ENCODE measurements at regions not wholly inside any gene's neighbourhood (a gene's known extent, or its start where the extent isn't known, plus 50 kb on each side); places are given as distances from the start of the nearest gene placed in this dataset.

GRCh38 chr5:116703328-116703727 lies 128.7 kb upstream of the SEMA6A start:
- Mint-ChIP-seq H3K9me3 (no peaks in the 10 kb centered on the region), H3K4me1 (ENCODE audit: low read depth in 2 of 2) (no peaks in the 10 kb centered on the region), H3K36me3 (ENCODE audit: insufficient read depth) (no peaks in the 10 kb centered on the region), H3K27ac (no peak overlapping the region), H3K27me3 (no peaks in the 10 kb centered on the region), H3K4me3 (no peak overlapping the region)
- ATAC-seq (replicated peaks) (no peak), DNase-seq (no peak)

- DNase-seq (no peak), ATAC-seq (replicated peaks) (no peak)
- no peaks in the 10 kb centered on the region for H3K4me1 Mint-ChIP-seq (ENCODE audit: low read depth in 2 of 2)
- H3K36me3 Mint-ChIP-seq (ENCODE audit: insufficient read depth) = no peaks in the 10 kb centered on the region
- no peaks in the 10 kb centered on the region for H3K9me3 Mint-ChIP-seq
- H3K27ac Mint-ChIP-seq = no peak overlapping the region
- no peak overlapping the region for H3K4me3 Mint-ChIP-seq
- no peaks in the 10 kb centered on the region for H3K27me3 Mint-ChIP-seq
Measured at GRCh38 chr5:116702776-116703175, 128.2 kb upstream of the SEMA6A start.

GRCh38 chr5:116699332-116699731 lies 124.7 kb upstream of the SEMA6A start:
- ATAC-seq (replicated peaks) = no peak
- Mint-ChIP-seq H3K27me3 (no peaks in the 10 kb centered on the region), H3K36me3 (ENCODE audit: insufficient read depth) (peaks cover 4% of the 10 kb centered on the region)

GRCh38 chr5:116696366-116696765 lies 121.7 kb upstream of the SEMA6A start:
- H3K36me3 Mint-ChIP-seq (ENCODE audit: insufficient read depth) = peaks cover 4% of the 10 kb centered on the region
- no peaks in the 10 kb centered on the region for H3K27me3 Mint-ChIP-seq

More at GRCh38 chr5:116699332-116699731, 124.7 kb upstream of the SEMA6A start:
- Mint-ChIP-seq H3K27ac (no peak overlapping the region), H3K4me1 (ENCODE audit: low read depth in 2 of 2) (no peaks in the 10 kb centered on the region), H3K4me3 (no peak overlapping the region), H3K9me3 (no peaks in the 10 kb centered on the region)
- no peak for DNase-seq

DNA sequence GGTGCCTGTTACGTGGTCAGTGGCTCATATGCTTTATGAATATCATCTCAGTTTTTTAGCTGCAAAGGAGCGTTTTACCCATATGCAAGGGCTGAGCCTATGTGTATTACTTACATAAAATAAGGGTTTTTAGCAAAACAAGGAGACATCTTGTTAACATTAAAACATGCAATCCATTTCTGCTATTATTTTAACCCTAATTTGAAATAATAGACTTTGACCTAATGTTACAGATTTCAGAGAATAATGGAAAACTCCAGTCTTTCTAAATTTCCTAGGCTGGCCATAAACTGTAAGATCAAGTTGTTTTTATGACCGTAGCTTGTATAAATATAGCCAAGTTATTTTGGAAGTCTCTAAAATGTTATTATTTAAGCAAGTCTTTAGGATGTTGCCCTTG lies 121.1 kb upstream of the SEMA6A start:
- no peak overlapping the region for H3K4me3 Mint-ChIP-seq
- ATAC-seq (replicated peaks) = no peak
- H3K4me1 Mint-ChIP-seq (ENCODE audit: low read depth in 2 of 2) = no peaks in the 10 kb centered on the region
- DNase-seq = no peak
- no peak overlapping the region for H3K27ac Mint-ChIP-seq
- H3K36me3 Mint-ChIP-seq (ENCODE audit: insufficient read depth) = peaks cover 4% of the 10 kb centered on the region
- H3K9me3 Mint-ChIP-seq = no peaks in the 10 kb centered on the region
- H3K27me3 Mint-ChIP-seq = no peaks in the 10 kb centered on the region

More at GRCh38 chr5:116696366-116696765, 121.7 kb upstream of the SEMA6A start:
- Mint-ChIP-seq H3K4me3 (no peak overlapping the region), H3K4me1 (ENCODE audit: low read depth in 2 of 2) (no peaks in the 10 kb centered on the region), H3K27ac (no peak overlapping the region), H3K9me3 (no peaks in the 10 kb centered on the region)
- DNase-seq (no peak), ATAC-seq (replicated peaks) (no peak)

- Mint-ChIP-seq H3K27me3 (peaks cover 0 to 7% of the 10 kb centered on the region in 2 donors), H3K27ac (no peak overlapping the region), H3K36me3 (ENCODE audit: insufficient read depth) (no peaks in the 10 kb centered on the region), H3K4me3 (no peak overlapping the region), H3K4me1 (ENCODE audit: low read depth in 2 of 2) (no peaks in the 10 kb centered on the region), H3K9me3 (peaks cover 0 to 1% of the 10 kb centered on the region in 2 donors)
- DNase-seq (no peak), ATAC-seq (replicated peaks) (no peak)
Measured at GRCh38 chr5:116686438-116686837, 111.8 kb upstream of the SEMA6A start.

DNA sequence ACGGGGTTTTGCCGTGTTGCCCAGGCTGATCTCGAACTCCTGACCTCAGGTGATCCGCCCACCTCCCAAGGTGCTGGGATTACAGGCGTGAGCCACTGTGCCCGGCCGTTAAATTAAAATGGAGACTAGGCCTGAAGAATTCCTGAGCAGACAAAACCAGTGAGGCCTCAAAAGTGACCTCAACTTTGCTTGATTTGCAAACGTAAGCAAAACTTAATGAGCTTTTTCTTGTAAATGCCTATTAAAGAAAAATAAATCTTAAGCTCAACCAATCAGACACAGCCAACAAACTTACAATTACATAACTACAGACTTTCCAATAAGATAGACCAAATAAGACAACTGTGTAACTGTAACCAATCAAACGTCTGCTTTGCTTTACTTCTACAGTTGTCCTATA lies 111.3 kb upstream of the SEMA6A start:
- ATAC-seq (replicated peaks) = no peak
- DNase-seq = no peak
- no peaks in the 10 kb centered on the region for H3K36me3 Mint-ChIP-seq (ENCODE audit: insufficient read depth)
- H3K27me3 Mint-ChIP-seq = peaks cover 0 to 7% of the 10 kb centered on the region in 2 donors
- H3K9me3 Mint-ChIP-seq = peaks cover 0 to 1% of the 10 kb centered on the region in 2 donors
- no peaks in the 10 kb centered on the region for H3K4me1 Mint-ChIP-seq (ENCODE audit: low read depth in 2 of 2)
- H3K4me3 Mint-ChIP-seq = no peak overlapping the region
- no peak overlapping the region for H3K27ac Mint-ChIP-seq

DNA sequence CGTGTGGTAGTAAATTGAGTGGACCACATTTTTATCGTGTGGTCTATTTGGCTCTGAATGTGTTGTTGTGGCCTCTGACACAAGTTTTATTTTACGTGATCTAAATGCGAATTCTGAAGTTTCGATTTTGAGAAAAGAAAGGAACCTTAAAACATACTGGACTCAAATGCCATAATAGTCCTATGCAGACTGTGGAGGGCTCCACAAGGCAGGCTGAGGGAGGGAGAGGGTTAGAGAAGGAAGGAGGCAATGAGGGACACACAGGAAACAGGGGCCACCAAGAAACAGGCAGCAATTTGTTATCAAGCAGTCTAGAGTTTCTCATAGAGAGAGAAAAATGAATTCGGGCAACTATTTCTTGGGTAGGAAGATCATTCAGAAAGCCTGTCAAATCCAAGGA lies 110.4 kb upstream of the SEMA6A start:
- H3K36me3 Mint-ChIP-seq (ENCODE audit: insufficient read depth) = no peaks in the 10 kb centered on the region
- H3K4me3 Mint-ChIP-seq = no peak overlapping the region
- H3K4me1 Mint-ChIP-seq (ENCODE audit: low read depth in 2 of 2) = no peaks in the 10 kb centered on the region
- no peak overlapping the region for H3K27ac Mint-ChIP-seq
- H3K27me3 Mint-ChIP-seq = peaks cover 0 to 7% of the 10 kb centered on the region in 2 donors
- DNase-seq = no peak
- ATAC-seq (replicated peaks) = no peak
- peaks cover 0 to 1% of the 10 kb centered on the region in 2 donors for H3K9me3 Mint-ChIP-seq

DNA sequence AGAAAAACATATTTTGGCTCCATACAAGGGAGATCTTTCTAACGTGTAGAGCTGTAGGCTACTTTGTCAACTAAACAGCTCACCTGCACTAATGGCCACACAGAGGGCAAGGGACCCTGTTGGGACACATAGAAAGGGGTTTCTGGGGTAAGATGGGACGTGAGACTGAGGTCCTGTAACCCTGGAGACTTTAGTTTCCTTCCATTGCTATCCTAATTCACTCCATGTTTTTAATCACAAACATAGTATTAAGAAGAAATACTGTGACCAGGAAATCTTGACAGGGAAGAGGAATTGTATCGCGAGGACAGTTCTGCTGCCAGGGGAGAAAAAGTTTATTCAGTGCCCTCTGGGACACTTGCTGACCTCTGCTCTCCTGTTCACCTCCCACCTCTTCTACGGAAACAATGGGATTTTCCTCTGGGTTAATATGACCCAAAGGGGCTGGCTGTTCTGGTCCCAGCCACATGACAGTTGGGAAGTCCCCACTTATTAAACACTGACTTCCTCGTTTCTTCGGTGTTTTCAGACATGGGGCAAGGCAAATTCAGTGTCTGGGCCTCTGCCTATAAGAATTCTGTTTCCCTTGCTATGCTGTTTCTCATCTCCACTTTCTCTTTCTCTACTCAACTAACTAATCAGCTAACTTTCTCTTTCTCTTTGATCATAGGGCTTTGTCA lies 106.9 kb upstream of the SEMA6A start:
- peaks cover 0 to 3% of the 10 kb centered on the region in 2 donors for H3K9me3 Mint-ChIP-seq
- no peaks in the 10 kb centered on the region for H3K4me1 Mint-ChIP-seq (ENCODE audit: low read depth in 2 of 2)
- ATAC-seq (replicated peaks) (no peak), DNase-seq (no peak)
- H3K36me3 Mint-ChIP-seq (ENCODE audit: insufficient read depth) = peaks cover 3% of the 10 kb centered on the region
- H3K27ac Mint-ChIP-seq = no peak overlapping the region
- no peak overlapping the region for H3K4me3 Mint-ChIP-seq
- peaks cover 0 to 7% of the 10 kb centered on the region in 2 donors for H3K27me3 Mint-ChIP-seq

GRCh38 chr5:116675626-116675910 lies 100.9 kb upstream of the SEMA6A start:
- Mint-ChIP-seq H3K4me1 (ENCODE audit: low read depth in 2 of 2) (no peaks in the 10 kb centered on the region), H3K27me3 (no peaks in the 10 kb centered on the region), H3K36me3 (ENCODE audit: insufficient read depth) (peaks cover 3% of the 10 kb centered on the region), H3K27ac (no peak overlapping the region), H3K9me3 (peaks cover 0 to 2% of the 10 kb centered on the region in 2 donors), H3K4me3 (no peak overlapping the region)
- DNase-seq (no peak), ATAC-seq (replicated peaks) (no peak)

GRCh38 chr5:116674881-116675625 lies 100.4 kb upstream of the SEMA6A start:
- no peak overlapping the region for H3K27ac Mint-ChIP-seq
- no peak for ATAC-seq (replicated peaks)
- no peaks in the 10 kb centered on the region for H3K4me1 Mint-ChIP-seq (ENCODE audit: low read depth in 2 of 2)
- no peak for DNase-seq
- H3K36me3 Mint-ChIP-seq (ENCODE audit: insufficient read depth) = peaks cover 3% of the 10 kb centered on the region
- H3K4me3 Mint-ChIP-seq = no peak overlapping the region
- H3K9me3 Mint-ChIP-seq = peaks cover 0 to 2% of the 10 kb centered on the region in 2 donors
- no peaks in the 10 kb centered on the region for H3K27me3 Mint-ChIP-seq

- Mint-ChIP-seq H3K4me3 (no peak overlapping the region), H3K4me1 (ENCODE audit: low read depth in 2 of 2) (no peaks in the 10 kb centered on the region), H3K36me3 (ENCODE audit: insufficient read depth) (no peaks in the 10 kb centered on the region), H3K27ac (no peak overlapping the region), H3K27me3 (no peaks in the 10 kb centered on the region), H3K9me3 (peaks cover 0 to 2% of the 10 kb centered on the region in 2 donors)
- ATAC-seq (replicated peaks) (no peak), DNase-seq (no peak)
Measured at GRCh38 chr5:116673453-116673852, 98.8 kb upstream of the SEMA6A start.

- ATAC-seq (replicated peaks) = no peak
- no peak for DNase-seq
- no peaks in the 10 kb centered on the region for H3K4me1 Mint-ChIP-seq (ENCODE audit: low read depth in 2 of 2)
- H3K27ac Mint-ChIP-seq = no peak overlapping the region
- H3K9me3 Mint-ChIP-seq = peaks cover 0 to 2% of the 10 kb centered on the region in 2 donors
- H3K4me3 Mint-ChIP-seq = no peak overlapping the region
- no peaks in the 10 kb centered on the region for H3K27me3 Mint-ChIP-seq
- H3K36me3 Mint-ChIP-seq (ENCODE audit: insufficient read depth) = no peaks in the 10 kb centered on the region
Measured at GRCh38 chr5:116672203-116672602, 97.6 kb upstream of the SEMA6A start.

DNA sequence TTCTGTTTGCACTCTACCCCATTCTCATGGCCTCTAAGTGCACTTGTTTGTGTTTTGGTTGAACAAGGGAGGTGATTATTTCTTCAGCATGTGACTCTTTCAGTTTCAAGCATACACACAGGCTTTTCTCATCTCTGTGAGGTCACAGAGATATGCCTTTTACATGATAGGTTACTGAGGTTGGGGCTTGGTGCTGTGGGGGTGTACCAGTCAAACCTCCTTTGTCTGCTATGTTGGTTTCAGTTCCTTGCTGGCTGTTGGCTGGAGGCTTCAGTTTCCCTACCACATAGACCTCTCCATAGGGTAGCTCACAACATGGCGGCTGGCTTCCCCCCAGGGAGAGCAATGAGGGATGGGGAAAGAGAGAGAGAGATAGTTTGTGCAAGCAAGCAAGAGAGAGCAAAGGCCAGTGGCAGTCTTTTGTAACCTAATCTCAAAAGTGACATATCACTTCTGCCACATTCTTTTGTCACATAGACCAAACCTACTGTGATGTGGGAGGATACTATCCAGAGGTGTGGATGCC lies 96.7 kb upstream of the SEMA6A start:
- ATAC-seq (replicated peaks) = no peak
- Mint-ChIP-seq H3K4me1 (ENCODE audit: low read depth in 2 of 2) (no peaks in the 10 kb centered on the region), H3K36me3 (ENCODE audit: insufficient read depth) (no peaks in the 10 kb centered on the region), H3K9me3 (no peaks in the 10 kb centered on the region), H3K27ac (no peak overlapping the region), H3K4me3 (no peak overlapping the region), H3K27me3 (peaks cover 0 to 2% of the 10 kb centered on the region in 2 donors)
- no peak for DNase-seq
